Thyroid gland (tissue), 4 donors: ENCODE measurements at regions not wholly inside any gene's neighbourhood (a gene's known extent, or its start where the extent isn't known, plus 50 kb on each side); places are given as distances from the start of the nearest gene placed in this dataset.

ENCODE experiments used
- CTCF ChIP-seq, 6 experiments: fragments of 200-600 bp in 3 of 6; fragments of 450-650 bp in 3 of 6; sonication (generic) in 3 of 6; IDR thresholded peaks; one replicate each; pipeline ENCODE4 v1.5.1; 2016 to 2019; ENCODE audit warnings: antibody characterized with exemption in 6 of 6, mild to moderate bottlenecking in 2 of 6, inconsistent platforms in 1 of 6, moderate library complexity in 1 of 6
- POLR2A ChIP-seq, 2 donors: fragments of 450-650 bp; IDR thresholded peaks; one replicate each; pipeline ENCODE4 v1.6.1; 2017; ENCODE audit warnings: antibody characterized with exemption in 2 of 2, mild to moderate bottlenecking in 2 of 2, moderate library complexity in 1 of 2

- TF ChIP-seq CTCF (IDR thresholded peaks at IDR 0.05) (no peak), POLR2A (IDR thresholded peaks at IDR 0.05) (no peak)
These were observed 565.1 kb downstream of the ZEB2 start for GRCh38 chr2:143954844-143955243.
